ENCODE measurements at regions not wholly inside any gene's neighbourhood (a gene's known extent, or its start where the extent isn't known, plus 50 kb on each side); places are given as distances from the start of the nearest gene placed in this dataset.
"Not testable (repeated sequence)": the region's sequence is repeated elsewhere in the genome, so short reads cannot be mapped to it uniquely, and the experiment has no call there.

- no peak for DNase-seq (ENCODE audit: low spot score)
Measured at GRCh38 chr9:117649126-117649525, 55.1 kb upstream of the TLR4 start.

DNA sequence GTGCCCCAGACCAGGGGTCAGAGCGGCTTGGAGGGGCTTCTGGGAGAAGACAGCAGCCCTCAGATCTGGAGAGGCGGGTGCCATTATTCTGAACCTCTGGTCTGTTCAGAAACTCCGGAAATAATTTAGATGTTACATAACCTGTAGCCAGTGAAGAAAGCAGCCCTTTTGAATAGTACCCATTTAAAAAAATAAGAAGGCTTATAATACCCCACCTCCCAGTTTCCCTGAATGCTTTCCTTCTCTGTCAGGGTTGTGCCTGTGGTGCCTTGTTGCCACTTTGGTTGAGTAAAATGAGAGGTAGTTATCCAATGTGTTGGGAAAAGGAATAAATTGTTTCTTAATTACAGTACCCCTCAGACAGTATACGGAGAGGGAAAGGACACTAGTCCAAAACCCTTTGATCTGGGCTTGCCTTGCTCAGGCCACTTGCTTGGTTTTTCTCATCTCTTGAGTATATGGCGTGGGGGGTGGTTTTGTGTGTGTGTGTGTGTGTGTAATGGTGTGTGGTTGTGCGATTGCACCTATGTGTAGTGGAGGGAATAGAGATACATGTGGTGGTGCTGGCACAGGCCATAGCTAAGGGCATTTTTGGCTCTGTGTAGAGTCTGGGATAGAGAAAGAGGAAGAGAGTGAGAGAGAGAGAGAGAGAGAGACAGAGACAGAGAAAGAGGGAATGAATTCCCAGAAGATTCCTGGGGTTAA lies 59.1 kb upstream of the TLR4 start:
- DNase-seq (ENCODE audit: low spot score): no peak

DNA sequence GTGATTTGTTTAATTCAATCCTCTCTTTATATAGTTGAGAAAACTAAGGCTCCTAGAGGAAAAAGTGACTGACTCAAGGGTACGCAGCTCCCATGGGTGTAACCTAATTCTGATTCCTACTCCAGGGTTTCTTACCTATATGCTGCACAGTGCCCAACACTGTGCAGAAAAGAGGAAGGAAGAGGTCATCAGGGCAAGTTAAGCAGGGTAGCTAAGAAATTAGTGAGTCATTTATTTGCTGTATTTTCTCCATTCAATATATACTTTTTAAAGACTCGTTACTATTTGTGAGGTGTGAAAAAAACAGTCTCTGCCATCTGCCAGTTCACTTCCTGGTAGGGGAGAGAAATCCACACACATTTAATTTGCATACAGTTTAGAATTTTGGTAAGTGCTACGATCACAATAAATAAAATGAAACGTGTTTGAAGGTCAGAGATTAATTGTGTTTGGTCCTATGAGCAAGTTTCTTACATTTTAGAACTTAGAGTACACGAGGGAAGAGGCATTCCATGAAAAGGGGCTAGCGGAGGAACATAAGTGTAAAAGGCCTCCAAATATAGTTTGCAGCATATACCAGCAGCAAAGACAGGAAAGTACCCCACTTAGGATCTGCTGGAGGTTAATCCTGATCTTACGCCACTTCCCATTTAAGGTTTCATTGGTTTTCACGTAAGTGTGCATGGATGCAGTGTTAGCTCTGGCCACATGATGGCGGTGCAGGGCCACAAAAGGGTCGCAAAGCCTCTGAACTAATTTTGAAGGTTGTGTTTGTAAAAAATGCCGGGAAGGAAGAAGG lies 59.9 kb upstream of the TLR4 start:
- peak; percentile 61 for DNase-seq (ENCODE audit: low spot score)

GRCh38 chr9:117643288-117643654 lies 60.9 kb upstream of the TLR4 start:
- no peak for DNase-seq (ENCODE audit: low spot score)

- not testable (repeated sequence) for DNase-seq (ENCODE audit: low spot score)
Measured at GRCh38 chr9:117642571-117643287, 61.5 kb upstream of the TLR4 start.

DNA sequence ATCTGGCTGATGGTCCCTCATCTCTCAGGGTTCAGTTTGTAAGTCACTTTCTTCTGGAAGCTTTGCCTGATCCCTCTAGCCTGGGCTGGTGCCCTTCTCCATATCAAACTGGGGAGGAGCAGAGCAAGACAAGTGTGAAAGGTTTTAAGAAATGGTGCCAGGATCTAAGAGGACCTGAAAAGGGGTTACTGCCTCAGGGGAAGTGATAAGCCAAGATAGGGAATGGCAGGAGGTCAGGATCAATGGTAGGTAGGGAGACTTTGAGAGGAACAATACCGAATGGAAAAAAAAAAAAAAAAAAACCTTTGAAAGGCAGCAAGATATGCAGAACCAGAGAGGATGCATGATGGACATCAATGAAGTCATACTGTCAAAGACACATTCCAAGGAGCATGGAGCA lies 67.5 kb upstream of the TLR4 start:
- no peak for DNase-seq (ENCODE audit: low spot score)

GRCh38 chr9:117625154-117625553 lies 79.0 kb upstream of the TLR4 start:
- no peak for DNase-seq (ENCODE audit: low spot score)

DNA sequence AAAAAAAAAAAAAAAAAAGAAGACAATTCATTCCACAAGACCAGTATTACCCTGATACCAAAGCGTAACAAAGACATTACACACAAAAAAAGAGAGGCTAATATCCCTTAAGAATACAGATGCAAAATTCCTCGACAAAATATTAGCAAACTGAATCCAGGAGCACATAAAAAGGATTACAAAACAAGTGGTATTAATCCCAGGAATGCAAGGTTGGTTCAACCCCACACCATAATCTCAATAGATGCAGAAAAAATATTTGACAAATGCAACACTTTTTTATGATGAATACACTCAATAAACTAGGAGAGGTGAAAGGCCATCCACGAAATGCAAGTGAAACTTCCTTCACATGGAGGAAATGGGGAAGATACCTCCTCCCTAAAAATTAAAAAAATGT lies 80.1 kb upstream of the TLR4 start:
- DNase-seq (ENCODE audit: low spot score): no peak

DNA sequence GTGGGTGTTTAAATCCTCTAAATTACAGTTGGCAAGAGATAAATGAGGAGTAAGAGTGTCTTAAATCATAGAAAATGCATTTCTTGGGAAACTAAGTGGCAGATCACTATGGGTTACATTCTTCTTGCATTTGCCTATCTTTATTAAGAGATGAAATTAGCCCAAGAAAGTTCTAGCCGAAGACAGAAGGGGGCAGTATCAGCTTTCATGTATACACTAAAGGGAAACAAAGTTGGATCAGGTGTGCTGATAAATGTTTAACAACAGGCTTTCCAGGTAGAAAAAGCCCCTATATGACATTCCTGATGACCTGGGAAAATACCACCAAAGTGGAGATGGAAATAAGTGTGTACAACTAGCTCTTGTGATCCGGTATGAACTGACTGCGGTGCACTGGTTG lies 81.9 kb upstream of the TLR4 start:
- DNase-seq (ENCODE audit: low spot score): no peak

DNA sequence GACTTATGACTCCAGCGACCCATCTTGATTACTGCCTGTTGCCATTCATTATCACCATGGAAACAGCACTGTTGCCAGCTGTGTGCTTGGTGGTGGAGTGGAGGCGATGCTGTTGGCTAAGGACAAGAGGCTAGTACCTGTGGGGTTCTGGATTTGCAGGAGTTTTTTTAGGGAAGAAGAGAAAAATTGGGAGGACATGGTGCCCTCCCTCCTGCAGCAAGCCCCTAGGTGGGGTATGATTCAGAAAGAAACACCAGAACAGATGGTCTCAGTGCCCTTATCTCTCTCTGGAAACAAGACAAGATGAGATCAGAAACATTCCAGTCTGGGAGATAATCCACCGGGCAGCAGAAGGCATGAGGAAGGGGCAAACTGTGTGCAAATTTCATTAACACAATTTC lies 87.8 kb upstream of the TLR4 start:
- DNase-seq (ENCODE audit: low spot score): peak; percentile 60

GRCh38 chr9:117612317-117612716 lies 91.9 kb upstream of the TLR4 start:
- DNase-seq (ENCODE audit: low spot score): no peak

- DNase-seq (ENCODE audit: low spot score): no peak
Measured at GRCh38 chr9:117597977-117598376, 106.2 kb upstream of the TLR4 start.

GRCh38 chr9:117596678-117597077 lies 107.5 kb upstream of the TLR4 start:
- DNase-seq (ENCODE audit: low spot score): peak; percentile 17

DNA sequence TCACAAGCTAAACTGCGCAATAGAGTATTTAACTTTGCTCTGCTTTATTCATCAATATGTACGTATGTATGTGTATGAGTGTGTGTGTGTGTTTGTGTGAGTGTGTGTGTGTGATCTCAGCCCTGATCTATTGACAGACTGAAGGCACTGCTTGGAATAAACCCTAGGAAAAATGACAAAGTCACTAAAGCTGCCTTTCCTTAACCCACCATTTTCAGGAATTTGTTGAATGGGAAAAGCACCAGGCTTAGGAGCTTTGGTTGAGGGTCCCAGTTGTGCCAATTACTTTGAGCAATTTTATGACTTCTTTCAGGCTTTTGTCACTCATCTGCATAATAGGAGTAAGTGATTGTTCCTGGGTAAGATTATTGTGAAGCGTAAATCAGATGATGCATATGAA lies 108.6 kb upstream of the TLR4 start:
- DNase-seq (ENCODE audit: low spot score): no peak

DNA sequence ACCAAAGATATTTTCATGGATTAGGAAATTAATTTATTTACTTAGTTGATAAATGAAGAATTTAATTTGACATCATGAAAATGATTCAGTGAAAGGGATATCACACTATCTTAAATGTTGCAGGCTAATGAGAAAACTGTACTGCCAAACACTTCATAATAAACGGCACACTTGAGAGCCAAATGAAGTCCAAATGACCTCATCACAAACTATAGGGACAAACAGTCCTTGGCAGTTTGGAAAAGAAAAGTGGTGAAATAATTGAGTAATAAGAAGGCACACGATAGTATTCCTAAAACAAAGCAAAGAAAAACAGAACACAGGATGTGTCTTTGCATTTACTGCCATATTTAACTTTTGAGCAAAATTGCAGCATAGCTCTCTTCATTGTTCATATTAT lies 116.9 kb upstream of the TLR4 start:
- no peak for DNase-seq (ENCODE audit: low spot score)

DNA sequence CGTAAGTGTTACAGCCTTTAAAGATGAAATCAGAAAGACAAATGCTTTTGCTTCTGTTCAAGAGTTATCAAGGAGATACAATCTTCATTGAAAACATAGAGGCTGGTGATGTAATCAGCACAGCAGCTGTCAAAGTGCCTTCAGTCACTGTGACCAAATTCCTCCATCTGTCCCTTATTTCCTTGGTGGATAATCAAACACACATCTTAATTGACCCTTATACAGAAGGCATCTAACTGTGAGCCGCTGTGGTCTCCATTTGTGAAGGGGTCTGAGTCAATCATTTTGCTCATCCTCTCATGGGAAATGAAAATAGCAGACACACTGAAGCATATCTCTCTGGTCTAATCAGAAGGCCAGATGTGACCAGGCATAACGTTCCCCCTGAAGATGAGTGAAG lies 130.1 kb upstream of the TLR4 start:
- DNase-seq (ENCODE audit: low spot score): peak; percentile 73

- DNase-seq (ENCODE audit: low spot score): no peak
Measured at GRCh38 chr9:117564839-117565238, 139.4 kb upstream of the TLR4 start.

DNA sequence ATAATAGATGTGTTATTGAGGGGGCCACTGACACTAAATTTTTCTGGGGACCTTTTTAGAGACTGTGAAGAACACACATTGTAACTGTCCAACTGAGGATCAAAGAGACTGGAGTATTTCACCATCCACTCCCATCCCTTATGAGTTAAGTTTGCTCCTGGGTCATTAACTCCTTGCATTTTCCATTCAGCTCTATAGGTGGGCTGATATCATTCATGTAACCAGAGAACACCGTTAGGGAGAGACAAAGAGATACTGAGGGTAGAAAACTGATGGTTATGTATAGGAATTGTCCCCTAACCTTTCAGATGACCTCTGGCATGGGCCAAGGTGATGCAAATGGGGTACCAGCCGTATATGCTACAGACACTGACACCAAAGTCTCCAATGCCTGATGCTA lies 142.4 kb upstream of the TLR4 start:
- no peak for DNase-seq (ENCODE audit: low spot score)

- peak; percentile 37 for DNase-seq (ENCODE audit: low spot score)
Measured at GRCh38 chr9:117555964-117556629, 141.2 kb upstream of the ASTN2 start.

DNA sequence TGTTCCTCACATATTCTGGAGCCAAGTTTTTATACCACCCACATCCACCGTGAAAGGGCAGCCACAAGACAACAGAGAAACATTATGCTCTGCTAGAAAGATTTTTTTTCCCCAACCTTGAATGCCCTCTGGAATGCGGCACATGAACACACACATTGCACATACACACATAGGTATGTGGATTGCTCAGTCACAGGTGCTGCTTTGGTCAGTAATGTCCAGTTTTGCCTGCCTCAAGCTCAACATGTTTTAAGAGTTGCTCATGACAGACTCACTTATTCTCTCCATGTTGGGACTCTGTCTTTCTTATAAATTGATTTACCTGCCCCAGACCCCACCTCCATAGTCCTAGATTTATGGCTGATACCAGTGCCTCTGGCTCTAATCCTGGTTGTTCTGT lies 138.0 kb upstream of the ASTN2 start:
- DNase-seq (ENCODE audit: low spot score): no peak

- DNase-seq (ENCODE audit: low spot score): no peak
Measured at GRCh38 chr9:117551171-117551570, 136.3 kb upstream of the ASTN2 start.

GRCh38 chr9:117549444-117549843 lies 134.6 kb upstream of the ASTN2 start:
- DNase-seq (ENCODE audit: low spot score): peak; percentile 5
